Activated CD4-positive, alpha-beta T cell treated with anti-CD3 and anti-CD28 coated beads for 36 hours (primary cell): ENCODE measurements at regions not wholly inside any gene's neighbourhood (a gene's known extent, or its start where the extent isn't known, plus 50 kb on each side); places are given as distances from the start of the nearest gene placed in this dataset.

Source experiments
- ATAC-seq: fragments of 200-7000 bp; cut with Tn5 transposase; one replicate; pipeline ENCODE4 v1.10.0; 2021; ENCODE audit warnings: mild to moderate bottlenecking, moderate library complexity
- CTCF ChIA-PET: fragments of 350-600 bp; sonication (Branson Sonifier 250); formaldehyde crosslinking; loops from one replicate; lab custom pipeline; 2021; ENCODE audit warnings: antibody characterized with exemption; lab: Charles Lee
- POLR2A ChIA-PET: fragments of 350-600 bp; sonication (Branson Sonifier 250); formaldehyde crosslinking; loops from one replicate; lab custom pipeline; 2021; ENCODE audit warnings: antibody characterized with exemption, inconsistent platforms; lab: Charles Lee
- DNase-seq: peaks from one replicate; pipeline ENCODE4 v3.0.0-alpha.2; 2020
- H3K27ac Mint-ChIP-seq: one replicate; pipeline ENCODE4 v1.8.0; 2021; ENCODE audit warnings: mixed read lengths
- H3K27me3 Mint-ChIP-seq: one replicate; pipeline ENCODE4 v1.8.0; 2021; ENCODE audit warnings: mixed read lengths
- H3K36me3 Mint-ChIP-seq: one replicate; pipeline ENCODE4 v1.8.0; 2021; ENCODE audit warnings: low read depth, mixed read lengths
- H3K4me1 Mint-ChIP-seq: one replicate; pipeline ENCODE4 v1.8.0; 2021; ENCODE audit warnings: mixed read lengths
- H3K4me3 Mint-ChIP-seq: one replicate; pipeline ENCODE4 v1.8.0; 2021; ENCODE audit warnings: mild to moderate bottlenecking, moderate library complexity, mixed read lengths
- H3K9me3 Mint-ChIP-seq: one replicate; pipeline ENCODE4 v1.8.0; 2021; ENCODE audit warnings: low read depth, mixed read lengths
- intact Hi-C, 2 experiments: fragments of 100-400 bp; cut with DNase I in 1 of 2; cut with micrococcal nuclease in 1 of 2; formaldehyde crosslinking; loops; one replicate each; pipeline versions ENCODE4 v1.14.2 to v1.15.1; 2022 to 2024; cut with DNase I, micrococcal nuclease

- no peak overlapping the region for H3K27ac Mint-ChIP-seq
- H3K4me3 Mint-ChIP-seq, result no peak overlapping the region
- no peaks in the 10 kb centered on the region for H3K36me3 Mint-ChIP-seq
- ChIA-PET POLR2A (no interaction called here), CTCF (interaction anchor here (1.1 kb wide), 1 partner anchor 29 kb away, joined by 3 read pairs; no protein-coding TSS in a partner anchor)
- H3K4me1 Mint-ChIP-seq, result no peaks in the 10 kb centered on the region
- no peak for DNase-seq
- peaks cover 8% of the 10 kb centered on the region for H3K27me3 Mint-ChIP-seq
- intact Hi-C loops, result no loop called here
- H3K9me3 Mint-ChIP-seq, result peaks cover 3% of the 10 kb centered on the region
- ATAC-seq, result no peak
These were observed 86.5 kb downstream of the MTRR start for GRCh38 chr5:7955476-7955875.

DNA sequence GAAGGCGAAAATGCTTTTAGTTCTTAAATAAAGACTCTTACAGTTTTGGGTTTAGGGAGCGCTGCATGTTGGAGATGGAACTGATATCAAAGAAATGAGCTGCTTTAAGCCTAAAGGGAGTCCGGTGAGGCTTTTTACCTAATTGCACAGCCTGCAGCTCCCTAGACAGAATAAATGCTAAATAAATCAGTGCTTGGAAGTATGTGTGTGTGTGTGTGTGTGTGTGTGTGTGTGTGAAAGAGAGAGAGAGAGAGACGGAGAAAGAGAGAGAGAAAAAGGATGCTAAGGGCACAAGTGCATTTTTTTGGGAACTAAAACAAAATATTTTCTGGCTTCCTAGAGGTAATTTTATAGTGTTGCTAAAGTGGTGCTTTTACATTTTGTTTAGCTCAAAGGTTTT is 88.4 kb downstream of the MTRR start:
- no peak overlapping the region for H3K4me3 Mint-ChIP-seq
- no peak for ATAC-seq
- intact Hi-C loops, result no loop called here
- H3K36me3 Mint-ChIP-seq, result no peaks in the 10 kb centered on the region
- H3K9me3 Mint-ChIP-seq, result no peaks in the 10 kb centered on the region
- H3K27ac Mint-ChIP-seq, result no peak overlapping the region
- no peaks in the 10 kb centered on the region for H3K4me1 Mint-ChIP-seq
- H3K27me3 Mint-ChIP-seq, result peaks cover 6% of the 10 kb centered on the region
- ChIA-PET CTCF (no interaction called here), POLR2A (no interaction called here)
- DNase-seq, result no peak

- H3K27ac Mint-ChIP-seq, result no peak overlapping the region
- no peaks in the 10 kb centered on the region for H3K9me3 Mint-ChIP-seq
- intact Hi-C loops, result no loop called here
- no peaks in the 10 kb centered on the region for H3K4me1 Mint-ChIP-seq
- no peak overlapping the region for H3K4me3 Mint-ChIP-seq
- CTCF ChIA-PET, result no interaction called here
- ATAC-seq, result no peak
- H3K36me3 Mint-ChIP-seq, result no peaks in the 10 kb centered on the region
- H3K27me3 Mint-ChIP-seq, result peaks cover 9% of the 10 kb centered on the region
- DNase-seq, result no peak
- POLR2A ChIA-PET, result no interaction called here
These were observed 91.2 kb downstream of the MTRR start for GRCh38 chr5:7960142-7960541.

- Mint-ChIP-seq H3K27ac (no peak overlapping the region), H3K4me3 (no peak overlapping the region), H3K4me1 (no peaks in the 10 kb centered on the region), H3K27me3 (peaks cover 12% of the 10 kb centered on the region), H3K36me3 (no peaks in the 10 kb centered on the region), H3K9me3 (no peaks in the 10 kb centered on the region)
- ChIA-PET POLR2A (no interaction called here), CTCF (no interaction called here)
- DNase-seq (no peak), ATAC-seq (no peak)
- intact Hi-C loops, result no loop called here
These were observed 92.6 kb downstream of the MTRR start for GRCh38 chr5:7961540-7961939.

DNA sequence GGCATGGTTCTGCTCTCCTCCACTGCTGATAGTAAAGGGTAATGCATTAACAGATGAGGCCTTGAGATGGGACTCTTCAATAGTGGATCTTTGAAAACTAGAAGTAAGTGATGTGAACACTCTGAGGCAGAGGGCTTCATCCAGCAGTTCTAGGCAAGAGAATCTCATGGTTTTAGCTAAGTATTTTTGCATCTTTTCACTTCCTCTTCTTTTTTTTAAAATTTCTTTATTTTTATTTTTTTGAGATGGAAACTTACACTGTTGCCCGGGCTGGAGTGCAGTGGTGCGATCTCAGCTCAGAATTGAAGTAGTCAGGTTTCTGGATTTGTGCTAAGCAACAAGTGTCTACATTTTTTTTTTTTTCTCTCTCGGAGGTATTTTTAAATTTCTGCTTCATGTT is 101.9 kb downstream of the MTRR start:
- ATAC-seq (no peak), DNase-seq (no peak)
- intact Hi-C loops, result no loop called here
- Mint-ChIP-seq H3K27ac (no peak overlapping the region), H3K27me3 (peaks cover 13% of the 10 kb centered on the region), H3K4me1 (no peaks in the 10 kb centered on the region), H3K4me3 (no peak overlapping the region), H3K9me3 (no peaks in the 10 kb centered on the region), H3K36me3 (no peaks in the 10 kb centered on the region)
- ChIA-PET POLR2A (interaction anchor here (0.7 kb wide), 1 partner anchor 1239 kb away, joined by 3 read pairs; no protein-coding TSS in a partner anchor), CTCF (no interaction called here)

DNA sequence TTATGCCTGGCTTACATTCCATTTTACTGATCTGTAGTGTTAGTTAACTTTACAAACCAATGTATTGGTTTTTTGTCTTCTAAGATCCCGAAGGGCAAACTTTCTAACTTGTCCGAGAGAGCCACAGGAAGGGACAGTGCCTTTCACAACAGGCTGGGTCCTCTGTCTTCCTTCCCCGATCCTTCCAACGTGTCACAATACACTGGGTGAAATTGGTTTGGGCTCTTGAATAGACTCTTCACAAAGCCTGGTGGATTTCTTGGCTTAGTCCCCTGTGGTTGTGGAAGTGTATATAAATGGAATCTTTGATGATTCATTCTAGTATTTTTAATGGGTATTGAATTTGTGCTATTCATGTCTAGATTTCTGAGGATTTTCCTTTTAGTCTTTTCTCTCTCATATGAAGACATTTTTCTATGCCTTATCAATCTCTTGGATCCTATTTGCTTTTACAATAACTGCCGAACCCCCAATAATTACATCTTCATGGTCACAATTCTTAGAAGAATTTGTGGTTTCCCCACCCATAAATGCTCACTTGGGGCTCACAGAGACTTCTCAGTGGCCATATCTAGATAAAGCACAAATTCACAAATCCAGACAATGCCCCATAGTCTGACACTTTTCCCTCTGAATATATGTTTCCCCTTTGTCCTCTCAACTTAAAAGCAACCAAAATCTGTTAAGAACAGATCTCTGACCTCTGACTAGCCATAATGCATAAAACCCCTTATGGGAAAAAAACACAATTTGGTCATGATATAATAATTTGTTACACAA is 107.7 kb downstream of the MTRR start:
- Mint-ChIP-seq H3K4me1 (no peaks in the 10 kb centered on the region), H3K27ac (no peak overlapping the region)
- POLR2A ChIA-PET, result no interaction called here

DNA sequence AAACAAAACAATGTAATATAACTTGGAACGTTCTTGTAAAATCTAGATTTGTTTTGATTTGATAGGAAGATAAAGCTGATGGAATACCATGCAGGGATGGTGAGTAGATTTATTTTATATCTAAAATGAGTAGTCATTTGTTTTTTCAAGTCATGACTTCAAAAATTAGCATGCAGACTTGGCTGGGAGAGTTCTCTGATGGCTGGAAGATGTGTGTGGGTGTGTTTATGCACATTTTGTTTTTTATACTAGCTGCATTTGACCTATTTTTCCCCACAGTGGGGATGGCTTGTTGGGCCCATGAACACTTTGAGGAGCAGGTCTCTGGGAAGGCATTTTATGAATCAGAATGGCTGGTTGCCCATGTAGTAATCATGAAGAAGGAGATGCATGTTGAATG is 109.2 kb downstream of the MTRR start:
- peaks cover 6% of the 10 kb centered on the region for H3K27me3 Mint-ChIP-seq
- no peaks in the 10 kb centered on the region for H3K9me3 Mint-ChIP-seq
- CTCF ChIA-PET, result no interaction called here
- H3K27ac Mint-ChIP-seq, result no peak overlapping the region
- POLR2A ChIA-PET, result interaction anchor here (0.6 kb wide), 1 partner anchor 26 kb away, joined by 4 read pairs; no protein-coding TSS in a partner anchor
- H3K4me1 Mint-ChIP-seq, result no peaks in the 10 kb centered on the region
- no peak overlapping the region for H3K4me3 Mint-ChIP-seq
- no peak for DNase-seq
- no peaks in the 10 kb centered on the region for H3K36me3 Mint-ChIP-seq
- intact Hi-C loops, result no loop called here
- ATAC-seq, result no peak

More for the DNA sequence above, 107.7 kb downstream of the MTRR start:
- Mint-ChIP-seq H3K9me3 (no peaks in the 10 kb centered on the region), H3K27me3 (peaks cover 6% of the 10 kb centered on the region), H3K4me3 (no peak overlapping the region), H3K36me3 (no peaks in the 10 kb centered on the region)
- CTCF ChIA-PET, result no interaction called here
- ATAC-seq (no peak), DNase-seq (no peak)
- intact Hi-C loops, result no loop called here

- Mint-ChIP-seq H3K4me1 (no peaks in the 10 kb centered on the region), H3K27ac (no peak overlapping the region), H3K4me3 (no peak overlapping the region), H3K27me3 (peaks cover 6% of the 10 kb centered on the region), H3K9me3 (no peaks in the 10 kb centered on the region), H3K36me3 (no peaks in the 10 kb centered on the region)
- intact Hi-C loops, result no loop called here
- ATAC-seq (no peak), DNase-seq (no peak)
- POLR2A ChIA-PET, result no interaction called here
- CTCF ChIA-PET, result no interaction called here
These were observed 110.0 kb downstream of the MTRR start for GRCh38 chr5:7978991-7979390.

- Mint-ChIP-seq H3K9me3 (no peaks in the 10 kb centered on the region), H3K36me3 (no peaks in the 10 kb centered on the region), H3K4me3 (no peak overlapping the region), H3K27ac (no peak overlapping the region), H3K27me3 (peaks cover 1% of the 10 kb centered on the region), H3K4me1 (no peaks in the 10 kb centered on the region)
- intact Hi-C loops, result no loop called here
- ATAC-seq, result no peak
- CTCF ChIA-PET, result no interaction called here
- POLR2A ChIA-PET, result no interaction called here
- DNase-seq, result no peak
These were observed 111.9 kb downstream of the MTRR start for GRCh38 chr5:7980881-7981280.

- no peaks in the 10 kb centered on the region for H3K4me1 Mint-ChIP-seq
- POLR2A ChIA-PET, result no interaction called here
- no peak overlapping the region for H3K4me3 Mint-ChIP-seq
- DNase-seq, result no peak
- H3K9me3 Mint-ChIP-seq, result no peaks in the 10 kb centered on the region
- ATAC-seq, result no peak
- intact Hi-C loops, result no loop called here
- H3K27ac Mint-ChIP-seq, result no peak overlapping the region
- peaks cover 2% of the 10 kb centered on the region for H3K27me3 Mint-ChIP-seq
- CTCF ChIA-PET, result no interaction called here
- H3K36me3 Mint-ChIP-seq, result no peaks in the 10 kb centered on the region
These were observed 114.5 kb downstream of the MTRR start for GRCh38 chr5:7983433-7983832.

GRCh38 chr5:7991125-7991821 is 122.3 kb downstream of the MTRR start:
- POLR2A ChIA-PET, result no interaction called here
- intact Hi-C loops, result no loop called here
- H3K27me3 Mint-ChIP-seq, result peaks cover 4% of the 10 kb centered on the region

GRCh38 chr5:7995688-7996294 is 126.8 kb downstream of the MTRR start:
- H3K27me3 Mint-ChIP-seq, result peaks cover 2% of the 10 kb centered on the region

More at GRCh38 chr5:7991125-7991821, 122.3 kb downstream of the MTRR start:
- ATAC-seq, result no peak
- no peak overlapping the region for H3K27ac Mint-ChIP-seq
- no peaks in the 10 kb centered on the region for H3K36me3 Mint-ChIP-seq
- no peaks in the 10 kb centered on the region for H3K9me3 Mint-ChIP-seq
- H3K4me1 Mint-ChIP-seq, result no peaks in the 10 kb centered on the region
- CTCF ChIA-PET, result no interaction called here
- no peak overlapping the region for H3K4me3 Mint-ChIP-seq
- DNase-seq, result no peak

More at GRCh38 chr5:7995688-7996294, 126.8 kb downstream of the MTRR start:
- ChIA-PET CTCF (no interaction called here), POLR2A (no interaction called here)
- DNase-seq (no peak), ATAC-seq (no peak)
- Mint-ChIP-seq H3K4me3 (no peak overlapping the region), H3K4me1 (no peaks in the 10 kb centered on the region), H3K36me3 (no peaks in the 10 kb centered on the region), H3K27ac (no peak overlapping the region), H3K9me3 (no peaks in the 10 kb centered on the region)
- intact Hi-C loops, result no loop called here
